ENCODE measurements at regions not wholly inside any gene's neighbourhood (a gene's known extent, or its start where the extent isn't known, plus 50 kb on each side); places are given as distances from the start of the nearest gene placed in this dataset.
"Not testable (repeated sequence)": the region's sequence is repeated elsewhere in the genome, so short reads cannot be mapped to it uniquely, and the experiment has no call there.

- peaks cover 57% of the 10 kb centered on the region for H3K36me3 ChIP-seq (ENCODE audit: low read depth)
- H3K4me3 ChIP-seq (ENCODE audit: severe bottlenecking): no peak overlapping the region
- DNase-seq (ENCODE audit: low spot score) (no peak), ATAC-seq (ENCODE audit: low read depth) (no peak)
- H3K4me1 ChIP-seq (ENCODE audit: insufficient read depth, poor library complexity, severe bottlenecking): no peaks in the 10 kb centered on the region
- H3K27ac ChIP-seq (ENCODE audit: poor library complexity, severe bottlenecking): no peak overlapping the region
- no peaks in the 10 kb centered on the region for H3K27me3 ChIP-seq (ENCODE audit: insufficient read depth, poor library complexity, severe bottlenecking)
- H3K9me3 ChIP-seq (ENCODE audit: severe bottlenecking): no peaks in the 10 kb centered on the region
- TF ChIP-seq CTCF (IDR thresholded peaks at IDR 0.05; ENCODE audit: poor library complexity, severe bottlenecking): no peak
Observed at GRCh38 chrY:7289889-7290833, 378.6 kb upstream of the AMELY start.

- H3K9me3 ChIP-seq (ENCODE audit: severe bottlenecking): no peaks in the 10 kb centered on the region
- no peak overlapping the region for H3K27ac ChIP-seq (ENCODE audit: poor library complexity, severe bottlenecking)
- no peak for DNase-seq (ENCODE audit: low spot score)
- TF ChIP-seq CTCF (IDR thresholded peaks at IDR 0.05; ENCODE audit: poor library complexity, severe bottlenecking): no peak
- H3K4me1 ChIP-seq (ENCODE audit: insufficient read depth, poor library complexity, severe bottlenecking): no peaks in the 10 kb centered on the region
- no peaks in the 10 kb centered on the region for H3K27me3 ChIP-seq (ENCODE audit: insufficient read depth, poor library complexity, severe bottlenecking)
- H3K4me3 ChIP-seq (ENCODE audit: severe bottlenecking): no peak overlapping the region
- ATAC-seq (ENCODE audit: low read depth): no peak
- H3K36me3 ChIP-seq (ENCODE audit: low read depth): peaks cover 65% of the 10 kb centered on the region
Observed at GRCh38 chrY:7288611-7289010, 377.1 kb upstream of the AMELY start.

- H3K4me3 ChIP-seq (ENCODE audit: severe bottlenecking); ATAC-seq (ENCODE audit: low read depth); H3K27ac ChIP-seq (ENCODE audit: poor library complexity, severe bottlenecking); H3K4me1 ChIP-seq (ENCODE audit: insufficient read depth, poor library complexity, severe bottlenecking); H3K27me3 ChIP-seq (ENCODE audit: insufficient read depth, poor library complexity, severe bottlenecking); H3K9me3 ChIP-seq (ENCODE audit: severe bottlenecking); DNase-seq (ENCODE audit: low spot score): not testable (repeated sequence)
- peaks cover 68% of the 10 kb centered on the region for H3K36me3 ChIP-seq (ENCODE audit: low read depth)
Observed at GRCh38 chrY:7287963-7288362, 376.4 kb upstream of the AMELY start.

DNA sequence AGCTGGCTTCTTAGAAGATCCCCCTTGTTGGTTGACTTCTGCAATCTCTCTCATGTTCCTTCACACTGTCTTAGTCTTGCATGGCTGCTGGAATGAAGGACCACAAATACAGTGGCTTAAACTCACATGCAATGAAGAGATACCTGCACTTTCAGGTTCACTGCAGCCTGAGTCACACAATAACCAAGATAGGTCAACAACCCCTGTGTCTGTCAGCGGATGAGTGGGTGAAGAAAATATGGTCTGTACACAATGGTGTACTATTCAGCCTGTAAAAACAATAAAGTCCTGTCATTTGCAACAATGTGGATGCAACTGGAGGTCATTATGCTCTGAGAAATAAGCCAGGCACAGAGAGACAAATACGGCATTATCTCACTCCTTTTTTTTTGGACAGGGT lies 373.8 kb upstream of the AMELY start:
- no peak overlapping the region for H3K4me3 ChIP-seq (ENCODE audit: severe bottlenecking)
- H3K27me3 ChIP-seq (ENCODE audit: insufficient read depth, poor library complexity, severe bottlenecking): no peaks in the 10 kb centered on the region
- peak; percentile 27; the same call in 1 of the 3 replicates for ATAC-seq (ENCODE audit: low read depth)
- H3K4me1 ChIP-seq (ENCODE audit: insufficient read depth, poor library complexity, severe bottlenecking): peaks cover 3% of the 10 kb centered on the region
- TF ChIP-seq CTCF (IDR thresholded peaks at IDR 0.05; ENCODE audit: poor library complexity, severe bottlenecking): no peak
- no peak overlapping the region for H3K27ac ChIP-seq (ENCODE audit: poor library complexity, severe bottlenecking)
- peaks cover 74% of the 10 kb centered on the region for H3K36me3 ChIP-seq (ENCODE audit: low read depth)
- DNase-seq (ENCODE audit: low spot score): no peak
- no peaks in the 10 kb centered on the region for H3K9me3 ChIP-seq (ENCODE audit: severe bottlenecking)

- Histone ChIP-seq H3K36me3 (ENCODE audit: low read depth) (peaks cover 56% of the 10 kb centered on the region), H3K27ac (ENCODE audit: poor library complexity, severe bottlenecking) (no peak overlapping the region), H3K9me3 (ENCODE audit: severe bottlenecking) (no peaks in the 10 kb centered on the region), H3K27me3 (ENCODE audit: insufficient read depth, poor library complexity, severe bottlenecking) (no peaks in the 10 kb centered on the region), H3K4me3 (ENCODE audit: severe bottlenecking) (no peak overlapping the region), H3K4me1 (ENCODE audit: insufficient read depth, poor library complexity, severe bottlenecking) (peaks cover 24% of the 10 kb centered on the region)
- no peak for TF ChIP-seq CTCF (IDR thresholded peaks at IDR 0.05; ENCODE audit: poor library complexity, severe bottlenecking)
- DNase-seq (ENCODE audit: low spot score) (no peak), ATAC-seq (ENCODE audit: low read depth) (no peak)
Observed at GRCh38 chrY:7283001-7283400, 371.4 kb upstream of the AMELY start.

GRCh38 chrY:7280151-7280740 lies 368.7 kb upstream of the AMELY start:
- H3K36me3 ChIP-seq (ENCODE audit: low read depth): peaks cover 58% of the 10 kb centered on the region
- peak overlapping the region; percentile 76 for H3K27ac ChIP-seq (ENCODE audit: poor library complexity, severe bottlenecking)
- not testable (repeated sequence) for H3K27me3 ChIP-seq (ENCODE audit: insufficient read depth, poor library complexity, severe bottlenecking); ATAC-seq (ENCODE audit: low read depth); DNase-seq (ENCODE audit: low spot score); H3K4me3 ChIP-seq (ENCODE audit: severe bottlenecking); H3K9me3 ChIP-seq (ENCODE audit: severe bottlenecking)
- H3K4me1 ChIP-seq (ENCODE audit: insufficient read depth, poor library complexity, severe bottlenecking): peaks cover 38% of the 10 kb centered on the region

Data from RWPE2 (cell line).